Left ventricle myocardium inferior (tissue), 1 donor: ENCODE measurements at regions not wholly inside any gene's neighbourhood (a gene's known extent, or its start where the extent isn't known, plus 50 kb on each side); places are given as distances from the start of the nearest gene placed in this dataset.

Experiments used
- DNase-seq: peaks from one replicate; pipeline ENCODE4 v3.0.0-alpha.2; 2020
- H3K27ac ChIP-seq: fragments of 200-600 bp; replicated peaks from 2 replicates; pipeline ENCODE4 v1.8.0; 2021
- H3K27me3 ChIP-seq: fragments of 200-600 bp; 2 replicates; pipeline ENCODE4 v1.8.0; 2021; ENCODE audit warnings: low read depth
- H3K36me3 ChIP-seq: fragments of 200-600 bp; 2 replicates; pipeline ENCODE4 v1.8.0; 2021
- H3K4me1 ChIP-seq: fragments of 200-600 bp; 2 replicates; pipeline ENCODE4 v1.8.0; 2021
- H3K4me3 ChIP-seq: fragments of 200-600 bp; 2 replicates; pipeline ENCODE4 v1.8.0; 2021; ENCODE audit warnings: mild to moderate bottlenecking, moderate library complexity
- H3K9me3 ChIP-seq: fragments of 200-600 bp; replicated peaks from 2 replicates; pipeline ENCODE4 v1.8.0; 2021
- intact Hi-C: fragments of 100-400 bp; cut with micrococcal nuclease; formaldehyde crosslinking; loops from one replicate; pipeline ENCODE4 v1.11.0; 2022
- TF ChIP-seq, protein P1 (sequence below): fragments of 200-600 bp; IDR thresholded peaks from 2 replicates; pipeline ENCODE4 v1.8.0; 2021; ENCODE audit warnings: antibody characterized with exemption, mild to moderate bottlenecking, borderline replicate concordance
- donor health status: DM: no; HTN: yes; CAD: no; lungs with severe emphysema.

DNA sequence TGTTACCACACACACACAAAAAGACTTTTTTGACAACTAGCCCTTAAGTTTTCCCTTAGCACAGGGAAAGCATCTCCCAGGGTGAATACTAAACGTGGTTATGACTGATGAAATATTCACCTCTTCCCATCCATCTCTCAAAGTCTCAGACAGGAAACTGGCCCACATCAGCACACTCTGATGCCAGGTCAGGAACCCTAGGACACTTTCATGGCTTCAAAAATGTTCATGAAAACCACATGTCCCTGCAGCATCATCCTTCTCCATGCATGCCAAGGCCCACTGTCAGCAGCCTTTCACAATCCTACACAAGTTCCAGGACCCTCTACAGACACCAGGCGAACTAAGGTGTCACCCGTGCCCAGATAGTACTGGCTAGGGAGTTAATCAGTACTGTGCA lies 68.7 kb downstream of the DNTTIP2 start:
- Histone ChIP-seq H3K36me3 (no peaks in the 10 kb centered on the region), H3K27ac (no peak overlapping the region), H3K4me1 (peaks cover 33% of the 10 kb centered on the region), H3K4me3 (no peak overlapping the region), H3K9me3 (peaks cover 11% of the 10 kb centered on the region), H3K27me3 (no peaks in the 10 kb centered on the region)
- TF ChIP-seq, protein P1, sequence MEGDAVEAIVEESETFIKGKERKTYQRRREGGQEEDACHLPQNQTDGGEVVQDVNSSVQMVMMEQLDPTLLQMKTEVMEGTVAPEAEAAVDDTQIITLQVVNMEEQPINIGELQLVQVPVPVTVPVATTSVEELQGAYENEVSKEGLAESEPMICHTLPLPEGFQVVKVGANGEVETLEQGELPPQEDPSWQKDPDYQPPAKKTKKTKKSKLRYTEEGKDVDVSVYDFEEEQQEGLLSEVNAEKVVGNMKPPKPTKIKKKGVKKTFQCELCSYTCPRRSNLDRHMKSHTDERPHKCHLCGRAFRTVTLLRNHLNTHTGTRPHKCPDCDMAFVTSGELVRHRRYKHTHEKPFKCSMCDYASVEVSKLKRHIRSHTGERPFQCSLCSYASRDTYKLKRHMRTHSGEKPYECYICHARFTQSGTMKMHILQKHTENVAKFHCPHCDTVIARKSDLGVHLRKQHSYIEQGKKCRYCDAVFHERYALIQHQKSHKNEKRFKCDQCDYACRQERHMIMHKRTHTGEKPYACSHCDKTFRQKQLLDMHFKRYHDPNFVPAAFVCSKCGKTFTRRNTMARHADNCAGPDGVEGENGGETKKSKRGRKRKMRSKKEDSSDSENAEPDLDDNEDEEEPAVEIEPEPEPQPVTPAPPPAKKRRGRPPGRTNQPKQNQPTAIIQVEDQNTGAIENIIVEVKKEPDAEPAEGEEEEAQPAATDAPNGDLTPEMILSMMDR: no peak
- DNase-seq: no peak
- intact Hi-C loops: loop anchor here (10.0 kb wide), 1 partner anchor 376 kb away; no protein-coding TSS in a partner anchor

DNA sequence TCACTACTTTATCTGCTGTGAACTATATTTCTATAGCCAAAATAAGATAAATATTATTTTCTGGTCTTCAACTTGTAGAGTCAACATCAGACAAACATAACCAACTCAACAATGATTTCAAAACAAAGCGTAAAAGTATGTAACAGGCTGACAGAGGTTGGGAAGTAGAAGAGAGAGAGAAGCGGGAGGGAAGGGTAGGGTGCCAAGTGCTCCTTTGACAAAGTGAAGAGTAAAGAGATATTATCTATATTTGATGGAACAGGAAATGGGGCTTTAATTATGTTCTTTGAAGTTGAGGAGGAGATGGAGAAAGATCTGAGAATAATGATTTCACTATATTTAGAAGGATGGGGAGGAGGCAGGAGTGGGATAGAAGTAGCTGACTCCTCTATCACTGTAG lies 70.1 kb downstream of the DNTTIP2 start:
- no peak overlapping the region for H3K27ac ChIP-seq
- TF ChIP-seq, protein P1: no peak
- no peaks in the 10 kb centered on the region for H3K27me3 ChIP-seq
- DNase-seq: no peak
- intact Hi-C loops: no loop called here
- H3K4me3 ChIP-seq: no peak overlapping the region
- H3K9me3 ChIP-seq: peaks cover 11% of the 10 kb centered on the region
- peaks cover 40% of the 10 kb centered on the region for H3K4me1 ChIP-seq
- H3K36me3 ChIP-seq: no peaks in the 10 kb centered on the region

DNA sequence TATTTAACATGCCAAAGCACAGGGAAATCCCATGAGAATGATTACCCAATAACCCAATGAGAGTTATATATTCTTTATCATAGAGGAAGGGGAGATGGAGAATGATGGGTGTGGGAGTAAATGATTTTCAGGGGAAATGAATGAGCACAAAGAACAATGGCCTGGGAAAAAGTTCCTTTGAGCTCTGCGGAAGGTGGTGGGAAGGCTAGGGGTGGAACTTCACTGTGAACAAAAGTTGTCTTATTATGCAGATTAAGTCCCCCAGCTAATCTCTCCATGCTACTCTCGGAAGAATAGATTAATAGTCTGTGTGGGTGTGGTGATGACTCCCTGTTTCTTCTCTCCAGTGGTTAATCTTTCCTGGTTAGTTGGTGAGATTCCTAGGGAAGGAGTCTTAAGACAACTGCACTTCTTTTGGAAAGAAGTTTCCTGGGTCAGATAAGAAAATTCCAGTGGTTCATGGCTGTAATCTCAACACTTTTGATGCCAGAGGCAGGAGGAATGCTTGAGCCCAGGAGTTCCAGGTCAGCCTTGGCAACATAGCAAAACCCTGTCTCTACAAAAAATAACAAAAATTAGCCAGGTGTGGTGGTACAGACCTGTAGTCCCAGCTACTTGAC lies 71.6 kb downstream of the DNTTIP2 start:
- TF ChIP-seq, protein P1: no peak
- H3K27ac ChIP-seq: no peak overlapping the region
- H3K36me3 ChIP-seq: no peaks in the 10 kb centered on the region
- H3K4me3 ChIP-seq: no peak overlapping the region
- peaks cover 33% of the 10 kb centered on the region for H3K4me1 ChIP-seq
- DNase-seq: no peak
- H3K9me3 ChIP-seq: peaks cover 11% of the 10 kb centered on the region
- intact Hi-C loops: no loop called here
- no peaks in the 10 kb centered on the region for H3K27me3 ChIP-seq

DNA sequence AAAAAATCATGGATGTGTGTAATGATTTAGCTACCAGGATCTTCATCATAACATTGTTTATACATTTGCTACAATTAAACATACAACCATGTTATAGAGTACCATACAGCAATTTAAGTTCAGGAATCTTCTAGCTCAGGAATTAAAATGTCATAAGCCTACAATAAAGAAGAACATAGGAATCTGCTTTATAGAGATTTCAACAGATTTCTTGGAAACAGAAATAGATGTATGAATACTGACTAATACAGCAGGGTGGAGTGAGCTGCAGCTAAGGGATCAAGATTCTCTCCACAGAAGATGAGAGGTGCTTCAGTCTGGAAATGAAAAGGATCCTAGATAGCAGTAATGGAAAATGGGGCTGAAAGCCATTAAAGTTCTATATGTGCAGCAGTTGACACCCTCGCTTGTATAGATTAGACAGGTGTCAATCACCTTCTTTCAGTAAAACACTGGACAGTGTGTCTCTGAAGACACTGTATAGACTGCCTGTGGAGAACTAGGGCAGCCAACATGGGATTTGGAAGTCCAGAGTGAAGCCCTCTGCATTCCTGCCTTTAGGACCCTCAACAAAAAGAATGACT lies 73.9 kb downstream of the DNTTIP2 start:
- no peak overlapping the region for H3K4me3 ChIP-seq
- TF ChIP-seq, protein P1: no peak
- no peaks in the 10 kb centered on the region for H3K36me3 ChIP-seq
- no peaks in the 10 kb centered on the region for H3K27me3 ChIP-seq
- H3K9me3 ChIP-seq: peaks cover 11% of the 10 kb centered on the region
- no peak for DNase-seq
- peaks cover 18% of the 10 kb centered on the region for H3K4me1 ChIP-seq
- H3K27ac ChIP-seq: peak overlapping the region; percentile 74
- intact Hi-C loops: no loop called here

DNA sequence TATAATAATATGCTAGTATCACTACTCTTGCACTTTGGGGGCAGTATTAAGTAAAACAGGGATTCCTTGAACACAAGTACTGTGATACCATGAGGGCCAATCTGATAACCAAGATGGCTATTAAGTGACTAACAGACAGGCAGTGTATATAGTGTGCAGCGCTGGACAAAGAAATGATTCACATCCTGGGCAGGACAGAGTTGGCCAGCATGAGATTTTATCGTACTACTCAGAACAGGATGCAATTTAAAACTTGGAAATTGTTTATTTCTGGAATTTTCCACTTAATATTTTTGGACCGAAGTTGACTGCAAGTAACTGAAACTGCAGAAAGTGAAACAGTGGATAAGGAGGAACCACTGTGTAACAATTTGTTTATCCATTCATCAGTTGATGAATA lies 74.6 kb downstream of the DNTTIP2 start:
- Histone ChIP-seq H3K4me1 (peaks cover 18% of the 10 kb centered on the region), H3K36me3 (no peaks in the 10 kb centered on the region), H3K27ac (peak overlapping the region; percentile 74), H3K9me3 (peaks cover 11% of the 10 kb centered on the region), H3K4me3 (peak overlapping the region; percentile 7), H3K27me3 (no peaks in the 10 kb centered on the region)
- TF ChIP-seq, protein P1: no peak
- DNase-seq: no peak
- intact Hi-C loops: no loop called here
